ENCODE measurements at regions not wholly inside any gene's neighbourhood (a gene's known extent, or its start where the extent isn't known, plus 50 kb on each side); places are given as distances from the start of the nearest gene placed in this dataset.
"Not testable (repeated sequence)": the region's sequence is repeated elsewhere in the genome, so short reads cannot be mapped to it uniquely, and the experiment has no call there.

- in situ Hi-C loops (cut with MboI) = no loop called here
- Histone ChIP-seq H3K4me1 (ENCODE audit: insufficient read depth) (no peaks in the 10 kb centered on the region), H3K4me3 (no peak overlapping the region), H2AFZ (no peak overlapping the region), H3K9me3 (ENCODE audit: low read depth) (no peaks in the 10 kb centered on the region), H3F3A (ENCODE audit: insufficient read depth) (no peaks in the 10 kb centered on the region), H4K20me1 (ENCODE audit: insufficient read depth) (no peaks in the 10 kb centered on the region), H3K9ac (no peak overlapping the region), H3K79me2 (ENCODE audit: insufficient read depth) (no peaks in the 10 kb centered on the region), H3K4me2 (ENCODE audit: unreplicated experiment) (no peak overlapping the region), H3K9me2 (ENCODE audit: insufficient read depth) (no peaks in the 10 kb centered on the region), H3K36me3 (ENCODE audit: low read depth) (no peaks in the 10 kb centered on the region), H3K27ac (no peak overlapping the region), H3K27me3 (replicated peaks; ENCODE audit: insufficient read depth) (no peaks in the 10 kb centered on the region)
- TF ChIP-seq EZH2phosphoT487 (IDR thresholded peaks at IDR 0.05; ENCODE audit: insufficient read depth, low read depth) (no peak), EZH2 (IDR thresholded peaks at IDR 0.05; ENCODE audit: insufficient read depth, poor library complexity, severe bottlenecking) (no peak)
- 1 to 3% methylated on average over 2 of the region's 2 CpGs for WGBS, 2 experiments (ENCODE audit: low coverage in 1 of 2, low lambda C conversion rate in 2 of 2, missing lambda C conversion rate in 2 of 2)
- no peak for DNase-seq
Observed at GRCh38 chr5:87589587-87589986, 176.9 kb upstream of the CCNH start.

DNA sequence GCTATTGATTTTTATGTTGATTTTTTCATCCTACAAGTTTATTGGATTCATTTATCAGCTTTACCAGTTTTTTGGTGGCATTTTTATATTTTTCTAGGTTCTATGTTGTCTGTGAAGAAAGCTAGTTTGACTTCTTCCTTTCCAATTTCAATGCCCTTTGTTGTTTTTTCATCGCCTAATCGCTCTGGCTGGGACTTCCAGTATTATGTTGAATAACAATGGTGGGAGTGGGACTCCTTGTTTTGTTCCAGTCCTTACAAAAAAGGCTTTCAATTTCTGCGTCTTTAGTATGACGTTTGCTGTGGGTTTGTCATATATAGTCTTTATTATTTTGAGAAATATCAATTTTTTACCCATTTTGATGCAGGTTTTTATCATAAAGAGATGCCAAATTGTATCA lies 175.6 kb upstream of the CCNH start:
- Histone ChIP-seq H3K9me3 (ENCODE audit: low read depth) (no peaks in the 10 kb centered on the region), H4K20me1 (ENCODE audit: insufficient read depth) (no peaks in the 10 kb centered on the region), H3K36me3 (ENCODE audit: low read depth) (no peaks in the 10 kb centered on the region)

DNA sequence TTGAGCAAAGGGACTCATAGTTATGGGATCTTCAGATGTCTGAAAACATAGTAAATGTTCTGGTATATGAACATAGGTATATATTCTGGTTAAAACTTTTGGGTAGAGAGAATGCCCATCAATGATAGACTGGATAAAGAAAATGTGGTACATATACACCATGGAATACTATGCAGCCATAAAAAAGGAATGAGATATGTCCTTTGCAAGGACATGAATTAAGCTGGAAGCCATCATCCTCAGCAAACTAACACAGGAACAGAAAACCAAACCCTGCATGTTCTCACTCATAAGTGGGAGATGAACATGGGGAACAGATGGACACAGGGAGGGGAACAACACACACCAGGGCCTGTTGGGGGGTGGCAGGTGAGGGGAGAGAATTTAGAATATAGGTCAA lies 171.0 kb upstream of the CCNH start:
- H3K9me3 ChIP-seq (ENCODE audit: low read depth); H3K36me3 ChIP-seq (ENCODE audit: low read depth); H3K4me3 ChIP-seq; H3K9me2 ChIP-seq (ENCODE audit: insufficient read depth); H3F3A ChIP-seq (ENCODE audit: insufficient read depth); H3K4me2 ChIP-seq (ENCODE audit: unreplicated experiment); H4K20me1 ChIP-seq (ENCODE audit: insufficient read depth); H3K79me2 ChIP-seq (ENCODE audit: insufficient read depth); in situ Hi-C loops (cut with MboI); H3K4me1 ChIP-seq (ENCODE audit: insufficient read depth); H3K9ac ChIP-seq; H3K27ac ChIP-seq; H2AFZ ChIP-seq; H3K27me3 ChIP-seq (replicated peaks; ENCODE audit: insufficient read depth); DNase-seq: not testable (repeated sequence)

More for the DNA sequence above, 175.6 kb upstream of the CCNH start:
- no peaks in the 10 kb centered on the region for H3K4me1 ChIP-seq (ENCODE audit: insufficient read depth)
- in situ Hi-C loops (cut with MboI) = no loop called here
- no peaks in the 10 kb centered on the region for H3K79me2 ChIP-seq (ENCODE audit: insufficient read depth)
- H3K4me3 ChIP-seq = no peak overlapping the region
- TF ChIP-seq EZH2phosphoT487 (IDR thresholded peaks at IDR 0.05; ENCODE audit: insufficient read depth, low read depth) (no peak), EZH2 (IDR thresholded peaks at IDR 0.05; ENCODE audit: insufficient read depth, poor library complexity, severe bottlenecking) (no peak)
- no peak for DNase-seq
- H3K4me2 ChIP-seq (ENCODE audit: unreplicated experiment) = no peak overlapping the region
- no peaks in the 10 kb centered on the region for H3K27me3 ChIP-seq (replicated peaks; ENCODE audit: insufficient read depth)
- 31 to 32% methylated on average over 4 of the region's 4 CpGs for WGBS, 2 experiments (ENCODE audit: low coverage in 1 of 2, low lambda C conversion rate in 2 of 2, missing lambda C conversion rate in 2 of 2)
- no peak overlapping the region for H3K9ac ChIP-seq
- H3F3A ChIP-seq (ENCODE audit: insufficient read depth) = no peaks in the 10 kb centered on the region
- no peak overlapping the region for H3K27ac ChIP-seq
- no peaks in the 10 kb centered on the region for H3K9me2 ChIP-seq (ENCODE audit: insufficient read depth)
- H2AFZ ChIP-seq = no peak overlapping the region

GRCh38 chr5:87582149-87582548 lies 169.4 kb upstream of the CCNH start:
- Histone ChIP-seq H3K4me3 (no peak overlapping the region), H3K9ac (no peak overlapping the region), H3K4me1 (ENCODE audit: insufficient read depth) (no peaks in the 10 kb centered on the region), H3K36me3 (ENCODE audit: low read depth) (no peaks in the 10 kb centered on the region), H2AFZ (no peak overlapping the region), H3K27ac (no peak overlapping the region), H4K20me1 (ENCODE audit: insufficient read depth) (no peaks in the 10 kb centered on the region), H3K79me2 (ENCODE audit: insufficient read depth) (no peaks in the 10 kb centered on the region), H3K4me2 (ENCODE audit: unreplicated experiment) (no peak overlapping the region), H3K27me3 (replicated peaks; ENCODE audit: insufficient read depth) (no peaks in the 10 kb centered on the region), H3K9me2 (ENCODE audit: insufficient read depth) (no peaks in the 10 kb centered on the region), H3K9me3 (ENCODE audit: low read depth) (no peaks in the 10 kb centered on the region), H3F3A (ENCODE audit: insufficient read depth) (no peaks in the 10 kb centered on the region)
- in situ Hi-C loops (cut with MboI) = no loop called here
- TF ChIP-seq EZH2 (IDR thresholded peaks at IDR 0.05; ENCODE audit: insufficient read depth, poor library complexity, severe bottlenecking) (no peak), EZH2phosphoT487 (IDR thresholded peaks at IDR 0.05; ENCODE audit: insufficient read depth, low read depth) (no peak)
- no peak for DNase-seq
- WGBS, 2 experiments (ENCODE audit: low coverage in 1 of 2, low lambda C conversion rate in 2 of 2, missing lambda C conversion rate in 2 of 2) = 40 to 46% methylated on average over 4 of the region's 4 CpGs

GRCh38 chr5:87581661-87582060 lies 168.9 kb upstream of the CCNH start:
- Histone ChIP-seq H3K9ac (no peak overlapping the region), H3K27me3 (replicated peaks; ENCODE audit: insufficient read depth) (no peaks in the 10 kb centered on the region), H3K4me3 (no peak overlapping the region), H3K79me2 (ENCODE audit: insufficient read depth) (no peaks in the 10 kb centered on the region), H3K9me2 (ENCODE audit: insufficient read depth) (no peaks in the 10 kb centered on the region), H2AFZ (no peak overlapping the region), H3F3A (ENCODE audit: insufficient read depth) (no peaks in the 10 kb centered on the region), H3K36me3 (ENCODE audit: low read depth) (no peaks in the 10 kb centered on the region), H4K20me1 (ENCODE audit: insufficient read depth) (no peaks in the 10 kb centered on the region), H3K4me2 (ENCODE audit: unreplicated experiment) (no peak overlapping the region), H3K27ac (no peak overlapping the region), H3K4me1 (ENCODE audit: insufficient read depth) (no peaks in the 10 kb centered on the region), H3K9me3 (ENCODE audit: low read depth) (no peaks in the 10 kb centered on the region)
- WGBS, 2 experiments (ENCODE audit: low coverage in 1 of 2, low lambda C conversion rate in 2 of 2, missing lambda C conversion rate in 2 of 2) = 7% methylated on average over 1 of the region's 1 CpG
- in situ Hi-C loops (cut with MboI) = no loop called here
- DNase-seq = no peak
- TF ChIP-seq EZH2phosphoT487 (IDR thresholded peaks at IDR 0.05; ENCODE audit: insufficient read depth, low read depth) (no peak), EZH2 (IDR thresholded peaks at IDR 0.05; ENCODE audit: insufficient read depth, poor library complexity, severe bottlenecking) (no peak)

Measured in GM23248 (cell line).